HG02623 (cell line): ENCODE measurements at regions not wholly inside any gene's neighbourhood (a gene's known extent, or its start where the extent isn't known, plus 50 kb on each side); places are given as distances from the start of the nearest gene placed in this dataset.

Experiments used
- ATAC-seq: cut with Tn5 transposase; IDR thresholded peaks from one replicate; pipeline ENCODE4 v1.9.1; 2021; ENCODE audit warnings: moderate library complexity; ENCODE audit not compliant: unreplicated experiment

GRCh38 chr7:12881712-12882111 is 194.3 kb downstream of the ARL4A start:
- no peak for ATAC-seq

- ATAC-seq = no peak
These were observed 195.3 kb downstream of the ARL4A start for GRCh38 chr7:12882710-12883109.

GRCh38 chr7:12884033-12884432 is 196.6 kb downstream of the ARL4A start:
- no peak for ATAC-seq

- ATAC-seq = no peak
These were observed 197.5 kb downstream of the ARL4A start for GRCh38 chr7:12884856-12885440.

GRCh38 chr7:12888717-12889116 is 201.3 kb downstream of the ARL4A start:
- ATAC-seq = no peak

GRCh38 chr7:12889391-12889790 is 202.0 kb downstream of the ARL4A start:
- ATAC-seq = no peak

- no peak for ATAC-seq
These were observed 203.2 kb downstream of the ARL4A start for GRCh38 chr7:12890586-12890985.

- no peak for ATAC-seq
These were observed 205.9 kb downstream of the ARL4A start for GRCh38 chr7:12893292-12893691.

GRCh38 chr7:12895296-12895695 is 207.9 kb downstream of the ARL4A start:
- no peak for ATAC-seq

GRCh38 chr7:12896316-12896715 is 208.9 kb downstream of the ARL4A start:
- no peak for ATAC-seq

- no peak for ATAC-seq
These were observed 210.6 kb downstream of the ARL4A start for GRCh38 chr7:12898004-12898403.

GRCh38 chr7:12898620-12899019 is 211.2 kb downstream of the ARL4A start:
- no peak for ATAC-seq

- ATAC-seq = no peak
These were observed 218.2 kb downstream of the ARL4A start for GRCh38 chr7:12905671-12906070.

- ATAC-seq = no peak
These were observed 220.3 kb downstream of the ARL4A start for GRCh38 chr7:12907774-12908173.

- no peak for ATAC-seq
These were observed 222.1 kb downstream of the ARL4A start for GRCh38 chr7:12909483-12909882.

GRCh38 chr7:12911053-12911452 is 223.6 kb downstream of the ARL4A start:
- ATAC-seq = no peak

- no peak for ATAC-seq
These were observed 225.6 kb downstream of the ARL4A start for GRCh38 chr7:12913002-12913401.

- ATAC-seq = no peak
These were observed 230.4 kb downstream of the ARL4A start for GRCh38 chr7:12917801-12918200.

GRCh38 chr7:12921751-12922345 is 234.4 kb downstream of the ARL4A start:
- no peak for ATAC-seq

- ATAC-seq = no peak
These were observed 236.5 kb downstream of the ARL4A start for GRCh38 chr7:12923971-12924370.

GRCh38 chr7:12926206-12926605 is 238.8 kb downstream of the ARL4A start:
- ATAC-seq = no peak

- no peak for ATAC-seq
These were observed 240.4 kb downstream of the ARL4A start for GRCh38 chr7:12927635-12928434.
